WI38 (cell line): ENCODE measurements at regions not wholly inside any gene's neighbourhood (a gene's known extent, or its start where the extent isn't known, plus 50 kb on each side); places are given as distances from the start of the nearest gene placed in this dataset.

Source experiments
- H3K4me3 ChIP-seq: 2 replicates; pipeline ENCODE4 v1.5.1; 2011; ENCODE audit warnings: low read depth, mild to moderate bottlenecking, control low read depth, low read length
- CTCF ChIP-seq: IDR thresholded peaks from 2 replicates; pipeline ENCODE4 v1.5.1; 2012; ENCODE audit warnings: low read depth, mild to moderate bottlenecking, control low read depth, low read length

GRCh38 chr16:51967646-51968045 lies 579.3 kb downstream of the TOX3 start:
- TF ChIP-seq CTCF = no peak
- H3K4me3 ChIP-seq = no peak overlapping the region

GRCh38 chr16:51960931-51961330 lies 586.0 kb downstream of the TOX3 start:
- no peak overlapping the region for H3K4me3 ChIP-seq
- no peak for TF ChIP-seq CTCF

GRCh38 chr16:51953286-51953985 lies 593.5 kb downstream of the TOX3 start:
- no peak for TF ChIP-seq CTCF
- no peak overlapping the region for H3K4me3 ChIP-seq

- H3K4me3 ChIP-seq = no peak overlapping the region
- no peak for TF ChIP-seq CTCF
Measured at GRCh38 chr16:51952500-51952899, 594.4 kb downstream of the TOX3 start.

- no peak overlapping the region for H3K4me3 ChIP-seq
- TF ChIP-seq CTCF = no peak
Measured at GRCh38 chr16:51951668-51952298, 595.2 kb downstream of the TOX3 start.

GRCh38 chr16:51950118-51950780 lies 596.7 kb downstream of the TOX3 start:
- TF ChIP-seq CTCF = no peak
- no peak overlapping the region for H3K4me3 ChIP-seq

GRCh38 chr16:51949282-51949681 lies 597.7 kb downstream of the TOX3 start:
- TF ChIP-seq CTCF = no peak
- no peak overlapping the region for H3K4me3 ChIP-seq
